SH-SY5Y (cell line): ENCODE measurements at regions not wholly inside any gene's neighbourhood (a gene's known extent, or its start where the extent isn't known, plus 50 kb on each side); places are given as distances from the start of the nearest gene placed in this dataset.

Experiments used
- GATA2 ChIP-seq: IDR thresholded peaks from 2 replicates; pipeline ENCODE4 v1.6.1; 2011; ENCODE audit warnings: mild to moderate bottlenecking, low read depth, low read length
- GATA3 ChIP-seq: IDR thresholded peaks from 2 replicates; pipeline ENCODE4 v1.6.1; 2011; ENCODE audit warnings: low read depth, mild to moderate bottlenecking, low read length, moderate library complexity

DNA sequence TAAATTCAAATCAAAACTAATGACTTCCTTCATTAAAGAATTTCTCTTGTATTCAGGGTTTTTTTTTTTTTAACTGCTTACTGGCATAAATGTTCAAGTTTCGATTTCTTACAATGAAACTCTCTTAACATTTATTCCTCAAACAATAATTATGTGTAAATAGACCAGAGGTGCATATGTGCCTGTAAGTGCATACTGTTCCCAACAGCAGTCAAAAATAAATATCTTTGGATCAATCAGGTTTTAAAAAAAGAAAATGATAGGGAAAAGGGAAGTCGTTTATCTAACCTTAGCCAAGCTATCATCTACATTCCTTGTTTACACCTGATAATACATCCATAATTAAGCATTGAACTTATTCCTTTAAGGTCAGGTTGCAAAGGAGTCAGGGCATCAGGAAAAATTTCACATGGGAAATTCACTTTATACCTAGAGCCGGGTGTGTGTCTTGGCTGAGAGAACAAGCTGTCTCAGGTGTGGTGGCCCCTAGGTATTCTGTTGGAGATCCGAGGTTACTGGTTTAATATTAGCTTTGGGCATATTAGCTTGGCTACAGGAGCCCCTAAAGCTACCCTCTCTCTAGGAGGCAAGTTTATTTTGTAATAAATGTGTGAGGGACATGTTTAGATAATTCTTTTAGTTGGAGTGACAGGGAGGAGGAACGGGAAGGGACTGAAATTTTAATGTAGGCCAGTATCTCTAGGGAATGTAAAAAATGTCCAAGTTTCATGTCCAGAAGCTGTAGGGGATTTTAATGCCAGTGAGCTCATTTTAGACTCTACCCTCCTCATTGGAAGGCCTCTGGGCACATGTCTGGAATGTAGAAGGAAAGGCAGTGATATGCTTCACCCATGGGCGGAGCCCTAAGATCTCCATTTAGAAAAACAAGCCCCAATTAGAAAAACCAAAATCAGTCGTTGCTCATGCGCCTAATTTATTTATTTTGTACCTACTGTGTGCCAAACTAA, 327.9 kb upstream of the PROX1 start:
- TF ChIP-seq GATA2 (no peak), GATA3 (no peak)
